ENCODE measurements at regions not wholly inside any gene's neighbourhood (a gene's known extent, or its start where the extent isn't known, plus 50 kb on each side); places are given as distances from the start of the nearest gene placed in this dataset.

- DNase-seq (ENCODE audit: low read depth, low spot score): no peak
These were observed 102.3 kb upstream of the CLDN14 start for GRCh38 chr21:36582271-36582670.

GRCh38 chr21:36583591-36583990, 103.7 kb upstream of the CLDN14 start:
- in situ Hi-C loops (cut with HindIII; ENCODE audit: low pct_unique_long_range_greater_than_20kb, low sequenced_read_pairs): no loop called here
- DNase-seq (ENCODE audit: low read depth, low spot score): no peak

More at GRCh38 chr21:36582271-36582670, 102.3 kb upstream of the CLDN14 start:
- in situ Hi-C loops (cut with HindIII; ENCODE audit: low pct_unique_long_range_greater_than_20kb, low sequenced_read_pairs): no loop called here

- no peak for DNase-seq (ENCODE audit: low read depth, low spot score)
- in situ Hi-C loops (cut with HindIII; ENCODE audit: low pct_unique_long_range_greater_than_20kb, low sequenced_read_pairs): no loop called here
These were observed 105.3 kb upstream of the CLDN14 start for GRCh38 chr21:36584980-36585940.

- DNase-seq (ENCODE audit: low read depth, low spot score): no peak
- in situ Hi-C loops (cut with HindIII; ENCODE audit: low pct_unique_long_range_greater_than_20kb, low sequenced_read_pairs): no loop called here
These were observed 107.5 kb upstream of the CLDN14 start for GRCh38 chr21:36587388-36587787.

GRCh38 chr21:36589352-36589971, 109.5 kb upstream of the SIM2 start:
- DNase-seq (ENCODE audit: low read depth, low spot score): peak; percentile 76
- in situ Hi-C loops (cut with HindIII; ENCODE audit: low pct_unique_long_range_greater_than_20kb, low sequenced_read_pairs): no loop called here

GRCh38 chr21:36591326-36591970, 107.5 kb upstream of the SIM2 start:
- DNase-seq (ENCODE audit: low read depth, low spot score): no peak
- in situ Hi-C loops (cut with HindIII; ENCODE audit: low pct_unique_long_range_greater_than_20kb, low sequenced_read_pairs): no loop called here

- DNase-seq (ENCODE audit: low read depth, low spot score): no peak
- in situ Hi-C loops (cut with HindIII; ENCODE audit: low pct_unique_long_range_greater_than_20kb, low sequenced_read_pairs): no loop called here
These were observed 102.7 kb upstream of the SIM2 start for GRCh38 chr21:36596174-36596573.

GRCh38 chr21:36601362-36601761, 97.6 kb upstream of the SIM2 start:
- in situ Hi-C loops (cut with HindIII; ENCODE audit: low pct_unique_long_range_greater_than_20kb, low sequenced_read_pairs): no loop called here
- no peak for DNase-seq (ENCODE audit: low read depth, low spot score)

- in situ Hi-C loops (cut with HindIII; ENCODE audit: low pct_unique_long_range_greater_than_20kb, low sequenced_read_pairs): no loop called here
These were observed 96.2 kb upstream of the SIM2 start for GRCh38 chr21:36602735-36603134.

GRCh38 chr21:36603221-36603620, 95.7 kb upstream of the SIM2 start:
- in situ Hi-C loops (cut with HindIII; ENCODE audit: low pct_unique_long_range_greater_than_20kb, low sequenced_read_pairs): no loop called here
- DNase-seq (ENCODE audit: low read depth, low spot score): no peak

More at GRCh38 chr21:36602735-36603134, 96.2 kb upstream of the SIM2 start:
- no peak for DNase-seq (ENCODE audit: low read depth, low spot score)

- in situ Hi-C loops (cut with HindIII; ENCODE audit: low pct_unique_long_range_greater_than_20kb, low sequenced_read_pairs): no loop called here
- no peak for DNase-seq (ENCODE audit: low read depth, low spot score)
These were observed 93.5 kb upstream of the SIM2 start for GRCh38 chr21:36605426-36605825.

GRCh38 chr21:36606287-36606982, 92.5 kb upstream of the SIM2 start:
- in situ Hi-C loops (cut with HindIII; ENCODE audit: low pct_unique_long_range_greater_than_20kb, low sequenced_read_pairs): no loop called here
- no peak for DNase-seq (ENCODE audit: low read depth, low spot score)

- in situ Hi-C loops (cut with HindIII; ENCODE audit: low pct_unique_long_range_greater_than_20kb, low sequenced_read_pairs): no loop called here
These were observed 92.0 kb upstream of the SIM2 start for GRCh38 chr21:36606983-36607325.

GRCh38 chr21:36608041-36608896, 90.6 kb upstream of the SIM2 start:
- in situ Hi-C loops (cut with HindIII; ENCODE audit: low pct_unique_long_range_greater_than_20kb, low sequenced_read_pairs): no loop called here
- DNase-seq (ENCODE audit: low read depth, low spot score): no peak

More at GRCh38 chr21:36606983-36607325, 92.0 kb upstream of the SIM2 start:
- DNase-seq (ENCODE audit: low read depth, low spot score): no peak

GRCh38 chr21:36608897-36609225, 90.1 kb upstream of the SIM2 start:
- in situ Hi-C loops (cut with HindIII; ENCODE audit: low pct_unique_long_range_greater_than_20kb, low sequenced_read_pairs): no loop called here
- no peak for DNase-seq (ENCODE audit: low read depth, low spot score)

GRCh38 chr21:36609654-36610053, 89.3 kb upstream of the SIM2 start:
- in situ Hi-C loops (cut with HindIII; ENCODE audit: low pct_unique_long_range_greater_than_20kb, low sequenced_read_pairs): no loop called here

GRCh38 chr21:36610201-36610600, 88.7 kb upstream of the SIM2 start:
- DNase-seq (ENCODE audit: low read depth, low spot score): no peak
- in situ Hi-C loops (cut with HindIII; ENCODE audit: low pct_unique_long_range_greater_than_20kb, low sequenced_read_pairs): no loop called here

More at GRCh38 chr21:36609654-36610053, 89.3 kb upstream of the SIM2 start:
- no peak for DNase-seq (ENCODE audit: low read depth, low spot score)

All from SK-MEL-5 (cell line).